GM18517 (cell line): ENCODE measurements at regions not wholly inside any gene's neighbourhood (a gene's known extent, or its start where the extent isn't known, plus 50 kb on each side); places are given as distances from the start of the nearest gene placed in this dataset.
"Not testable (repeated sequence)": the region's sequence is repeated elsewhere in the genome, so short reads cannot be mapped to it uniquely, and the experiment has no call there.

ENCODE experiments used
- ATAC-seq: cut with Tn5 transposase; IDR thresholded peaks from one replicate; pipeline ENCODE4 v1.9.1; 2021; ENCODE audit warnings: mild to moderate bottlenecking, moderate library complexity; ENCODE audit not compliant: unreplicated experiment

GRCh38 chr9:68593760-68594159, 53.1 kb upstream of the TMEM252 start:
- not testable (repeated sequence) for ATAC-seq

DNA sequence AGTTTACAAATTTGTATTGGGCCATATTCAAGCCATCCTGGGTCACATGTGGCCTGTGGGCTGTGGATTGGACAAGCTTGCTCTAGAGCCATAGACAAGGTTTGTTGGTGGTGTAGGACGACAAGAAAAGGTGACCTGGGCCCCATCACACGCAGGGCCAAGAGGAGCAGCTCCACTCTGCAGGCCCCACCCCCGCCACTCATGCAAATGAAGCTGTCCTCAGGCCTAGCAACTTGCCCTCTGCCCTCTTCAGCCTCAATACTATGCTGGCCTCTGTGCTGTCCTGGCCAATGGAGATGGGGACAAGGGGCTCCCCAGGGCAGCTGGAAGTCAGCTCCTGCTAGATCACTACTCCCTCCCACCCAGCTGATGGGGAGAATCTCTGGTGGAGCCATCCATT, 55.2 kb upstream of the TMEM252 start:
- ATAC-seq: no peak

- ATAC-seq: no peak
These were observed 56.8 kb upstream of the TMEM252 start for GRCh38 chr9:68597362-68597997.

- ATAC-seq: no peak
These were observed 59.1 kb upstream of the TMEM252 start for GRCh38 chr9:68599826-68600225.

GRCh38 chr9:68601081-68601480, 60.4 kb upstream of the TMEM252 start:
- no peak for ATAC-seq

- ATAC-seq: no peak
These were observed 62.7 kb upstream of the TMEM252 start for GRCh38 chr9:68603371-68603770.

GRCh38 chr9:68608763-68609162, 68.1 kb upstream of the TMEM252 start:
- ATAC-seq: no peak

- ATAC-seq: no peak
These were observed 69.3 kb upstream of the TMEM252 start for GRCh38 chr9:68609901-68610415.

- no peak for ATAC-seq
These were observed 73.4 kb upstream of the TMEM252 start for GRCh38 chr9:68614121-68614520.

- not testable (repeated sequence) for ATAC-seq
These were observed 76.3 kb upstream of the TMEM252 start for GRCh38 chr9:68617011-68617410.

GRCh38 chr9:68619072-68619471, 78.4 kb upstream of the TMEM252 start:
- no peak for ATAC-seq

- no peak for ATAC-seq
These were observed 79.0 kb upstream of the TMEM252 start for GRCh38 chr9:68619636-68620035.

DNA sequence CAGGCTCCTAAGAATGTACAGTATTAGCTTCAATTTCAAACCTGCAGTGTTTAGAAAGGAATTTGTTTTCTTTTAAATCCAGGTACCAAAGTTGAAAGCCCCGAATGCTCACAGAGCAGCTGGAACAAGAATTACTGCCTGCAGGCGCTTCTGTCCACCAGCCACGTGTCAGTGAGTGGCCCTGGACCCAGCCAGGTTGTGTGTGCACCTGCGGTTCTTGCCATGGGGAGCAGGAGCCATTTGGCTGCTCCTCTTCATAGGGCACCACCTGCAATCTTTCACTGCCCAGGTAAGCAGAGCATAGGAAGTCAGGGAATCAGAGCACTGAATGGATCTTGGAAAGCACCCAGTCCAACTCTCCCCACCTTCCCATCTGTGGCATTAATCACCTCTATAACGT, 79.5 kb upstream of the PIP5K1B start:
- no peak for ATAC-seq

DNA sequence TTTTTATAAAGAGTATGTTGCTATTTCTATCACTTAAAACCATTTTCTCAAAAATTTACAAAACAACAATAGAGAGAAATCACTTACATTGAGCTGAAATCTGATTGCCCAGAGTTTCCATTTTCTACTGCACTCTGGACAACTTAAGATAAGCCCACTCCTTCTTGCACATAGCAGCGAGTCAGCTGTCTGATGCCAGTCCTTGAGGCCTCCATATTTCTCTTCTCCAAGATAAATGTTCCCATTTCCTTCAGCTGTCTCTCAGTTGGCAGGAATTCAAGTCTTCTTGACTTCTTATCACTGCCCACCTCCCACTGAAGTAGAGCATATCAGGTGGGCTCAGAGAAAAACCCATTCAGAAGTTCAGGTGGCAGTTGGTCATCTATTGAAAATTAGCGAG, 78.5 kb upstream of the PIP5K1B start:
- ATAC-seq: no peak

GRCh38 chr9:68627104-68627503, 77.9 kb upstream of the PIP5K1B start:
- no peak for ATAC-seq

DNA sequence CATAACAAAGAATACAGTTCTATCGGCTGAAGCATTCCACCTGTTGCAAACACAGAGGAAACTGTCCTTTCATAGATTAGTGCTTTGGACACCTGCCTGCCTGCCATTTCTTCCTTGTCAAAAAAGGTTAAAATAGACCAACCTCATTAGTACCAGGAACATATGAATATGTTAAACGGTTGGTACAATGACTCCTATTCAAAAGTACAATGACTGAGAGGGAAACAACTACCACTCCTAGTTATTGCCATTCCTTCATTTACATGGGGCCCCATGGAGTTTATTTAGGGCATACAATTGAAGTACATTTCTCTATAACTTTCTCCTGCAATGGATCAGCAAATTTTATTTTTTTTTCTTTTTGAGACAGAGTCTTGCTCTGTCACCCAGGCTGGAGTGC, 77.4 kb upstream of the PIP5K1B start:
- no peak for ATAC-seq

GRCh38 chr9:68629042-68629441, 76.0 kb upstream of the PIP5K1B start:
- no peak for ATAC-seq

DNA sequence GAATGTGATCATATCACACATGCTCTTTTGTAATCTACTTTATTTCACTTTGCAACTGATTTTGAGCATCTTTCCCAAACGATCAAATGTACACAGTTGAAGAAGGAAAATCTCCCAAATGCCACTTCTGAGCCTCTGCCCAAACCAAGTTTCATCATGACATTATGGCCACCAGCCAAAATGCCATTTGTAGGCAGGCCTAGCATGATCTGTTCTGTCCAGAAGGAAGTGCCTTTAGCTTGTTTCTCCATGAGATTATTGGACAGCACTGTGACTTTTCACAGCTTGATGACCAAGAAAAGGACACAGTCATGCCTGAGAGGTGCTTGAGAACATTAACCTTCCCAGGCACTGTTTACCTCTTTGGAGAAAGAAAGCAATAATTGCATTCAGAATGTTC, 73.2 kb upstream of the PIP5K1B start:
- ATAC-seq: no peak

- ATAC-seq: no peak
These were observed 68.0 kb upstream of the PIP5K1B start for GRCh38 chr9:68637020-68637419.

- not testable (repeated sequence) for ATAC-seq
These were observed 65.8 kb upstream of the PIP5K1B start for GRCh38 chr9:68639261-68639660.

GRCh38 chr9:68640421-68641089, 64.5 kb upstream of the PIP5K1B start:
- ATAC-seq: peak; percentile 45
